ENCODE measurements at regions not wholly inside any gene's neighbourhood (a gene's known extent, or its start where the extent isn't known, plus 50 kb on each side); places are given as distances from the start of the nearest gene placed in this dataset.

DNA sequence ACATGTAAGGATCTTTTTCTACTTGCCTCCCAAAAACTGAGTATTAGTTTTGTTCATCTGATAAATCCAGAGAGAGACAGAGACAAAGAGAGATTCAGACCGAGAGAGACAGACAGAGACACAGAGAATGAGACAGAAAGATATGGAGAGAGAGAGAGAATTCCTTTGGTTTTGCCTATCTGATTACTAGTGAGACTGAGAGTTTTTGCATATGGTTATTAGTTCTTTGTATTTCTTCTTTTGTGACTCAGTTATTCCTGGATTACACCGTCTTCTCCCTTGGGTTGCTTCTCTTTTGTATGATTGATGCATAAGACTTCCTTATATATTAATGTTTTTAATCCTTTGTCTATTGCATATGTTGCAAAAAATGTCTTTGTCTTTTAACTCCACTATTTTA is 91.2 kb upstream of the SPATA31C2 start:
- Histone ChIP-seq H2AFZ (ENCODE audit: low read depth, low read length, poor library complexity, severe bottlenecking) (no peak overlapping the region), H3K27me3 (ENCODE audit: insufficient read depth, low read length) (no peaks in the 10 kb centered on the region), H3K4me2 (ENCODE audit: low read length) (no peak overlapping the region), H3K79me2 (ENCODE audit: insufficient read depth, low read length) (no peaks in the 10 kb centered on the region), H3K9me3 (ENCODE audit: control insufficient read depth in 1 of 2, insufficient read depth in 1 of 2, low read depth in 1 of 2, low read length in 2 of 2) (no peaks in the 10 kb centered on the region), H3K9me2 (ENCODE audit: insufficient read depth) (no peaks in the 10 kb centered on the region), H3K4me3 (replicated peaks in 1 of 2; ENCODE audit: low read depth in 1 of 2, low read length in 2 of 2) (no peak overlapping the region), H3K36me3 (ENCODE audit: control insufficient read depth in 1 of 2, insufficient read depth in 2 of 2, low read length in 2 of 2) (no peaks in the 10 kb centered on the region), H3K27ac (ENCODE audit: low read depth, low read length) (no peak overlapping the region), H3K9ac (ENCODE audit: low read length) (no peak overlapping the region), H3K4me1 (ENCODE audit: control insufficient read depth in 1 of 2, insufficient read depth in 2 of 2, low read length in 2 of 2) (no peaks in the 10 kb centered on the region), H4K20me1 (ENCODE audit: insufficient read depth) (no peaks in the 10 kb centered on the region)
- ChIA-PET RAD21 (ENCODE audit: low non-redundant PET in 1 of 2, low total read pairs in 2 of 2, uncharacterized antibody in 2 of 2, unreplicated experiment in 2 of 2) (no interaction called here), CTCF (no interaction called here), POLR2A (no interaction called here)
- ATAC-seq (no peak), DNase-seq (ENCODE audit: low read depth, low spot score) (no peak)
- intact Hi-C loops (cut with micrococcal nuclease): loop anchor here (10.0 kb wide), 1 partner anchor 55 kb away; no protein-coding TSS in a partner anchor
- no TSS peak for BruUV-seq (replicated peaks)
- TF ChIP-seq, protein P1, sequence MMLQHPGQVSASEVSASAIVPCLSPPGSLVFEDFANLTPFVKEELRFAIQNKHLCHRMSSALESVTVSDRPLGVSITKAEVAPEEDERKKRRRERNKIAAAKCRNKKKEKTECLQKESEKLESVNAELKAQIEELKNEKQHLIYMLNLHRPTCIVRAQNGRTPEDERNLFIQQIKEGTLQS (IDR thresholded peaks at IDR 0.05): no peak
- TF ChIP-seq, protein P2, sequence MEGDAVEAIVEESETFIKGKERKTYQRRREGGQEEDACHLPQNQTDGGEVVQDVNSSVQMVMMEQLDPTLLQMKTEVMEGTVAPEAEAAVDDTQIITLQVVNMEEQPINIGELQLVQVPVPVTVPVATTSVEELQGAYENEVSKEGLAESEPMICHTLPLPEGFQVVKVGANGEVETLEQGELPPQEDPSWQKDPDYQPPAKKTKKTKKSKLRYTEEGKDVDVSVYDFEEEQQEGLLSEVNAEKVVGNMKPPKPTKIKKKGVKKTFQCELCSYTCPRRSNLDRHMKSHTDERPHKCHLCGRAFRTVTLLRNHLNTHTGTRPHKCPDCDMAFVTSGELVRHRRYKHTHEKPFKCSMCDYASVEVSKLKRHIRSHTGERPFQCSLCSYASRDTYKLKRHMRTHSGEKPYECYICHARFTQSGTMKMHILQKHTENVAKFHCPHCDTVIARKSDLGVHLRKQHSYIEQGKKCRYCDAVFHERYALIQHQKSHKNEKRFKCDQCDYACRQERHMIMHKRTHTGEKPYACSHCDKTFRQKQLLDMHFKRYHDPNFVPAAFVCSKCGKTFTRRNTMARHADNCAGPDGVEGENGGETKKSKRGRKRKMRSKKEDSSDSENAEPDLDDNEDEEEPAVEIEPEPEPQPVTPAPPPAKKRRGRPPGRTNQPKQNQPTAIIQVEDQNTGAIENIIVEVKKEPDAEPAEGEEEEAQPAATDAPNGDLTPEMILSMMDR (IDR thresholded peaks at IDR 0.05 in 2 of 3, conservative IDR thresholded peaks at IDR 0.05 in 1 of 3; ENCODE audit: borderline replicate concordance in 1 of 3, insufficient read depth in 1 of 3, low read depth in 2 of 3, low read length in 2 of 3): no peak
- TF ChIP-seq TCF7L2 (IDR thresholded peaks at IDR 0.05; ENCODE audit: borderline replicate concordance, extremely low read depth, insufficient read depth, insufficient read length) (no peak), ZNF274 (IDR thresholded peaks at IDR 0.05; ENCODE audit: low read depth, low read length) (no peak), CBX3 (IDR thresholded peaks at IDR 0.05; ENCODE audit: low read depth) (no peak), ZFX (IDR thresholded peaks at IDR 0.05) (no peak), EGR1 (IDR thresholded peaks at IDR 0.05; ENCODE audit: low read depth) (no peak), EZH2 (IDR thresholded peaks at IDR 0.05) (no peak), CEBPB (IDR thresholded peaks at IDR 0.05; ENCODE audit: low read depth) (no peak), POLR2A (IDR thresholded peaks at IDR 0.05; ENCODE audit: borderline replicate concordance, extremely low read depth, insufficient read depth, insufficient read length) (no peak), YY1 (IDR thresholded peaks at IDR 0.05; ENCODE audit: extremely low read depth, insufficient replicate concordance, low read depth, low read length) (no peak), FOSL1 (IDR thresholded peaks at IDR 0.05; ENCODE audit: low read depth) (no peak), SIN3A (IDR thresholded peaks at IDR 0.05; ENCODE audit: low read depth) (no peak), EZH2phosphoT487 (IDR thresholded peaks at IDR 0.05; ENCODE audit: borderline replicate concordance) (no peak), POLR2AphosphoS5 (IDR thresholded peaks at IDR 0.05; ENCODE audit: low read depth, low read length) (no peak), SRF (IDR thresholded peaks at IDR 0.05; ENCODE audit: low read depth) (no peak), SP1 (IDR thresholded peaks at IDR 0.05; ENCODE audit: low read depth) (no peak), JUND (IDR thresholded peaks at IDR 0.05) (no peak)
- TF ChIP-seq, protein P3, sequence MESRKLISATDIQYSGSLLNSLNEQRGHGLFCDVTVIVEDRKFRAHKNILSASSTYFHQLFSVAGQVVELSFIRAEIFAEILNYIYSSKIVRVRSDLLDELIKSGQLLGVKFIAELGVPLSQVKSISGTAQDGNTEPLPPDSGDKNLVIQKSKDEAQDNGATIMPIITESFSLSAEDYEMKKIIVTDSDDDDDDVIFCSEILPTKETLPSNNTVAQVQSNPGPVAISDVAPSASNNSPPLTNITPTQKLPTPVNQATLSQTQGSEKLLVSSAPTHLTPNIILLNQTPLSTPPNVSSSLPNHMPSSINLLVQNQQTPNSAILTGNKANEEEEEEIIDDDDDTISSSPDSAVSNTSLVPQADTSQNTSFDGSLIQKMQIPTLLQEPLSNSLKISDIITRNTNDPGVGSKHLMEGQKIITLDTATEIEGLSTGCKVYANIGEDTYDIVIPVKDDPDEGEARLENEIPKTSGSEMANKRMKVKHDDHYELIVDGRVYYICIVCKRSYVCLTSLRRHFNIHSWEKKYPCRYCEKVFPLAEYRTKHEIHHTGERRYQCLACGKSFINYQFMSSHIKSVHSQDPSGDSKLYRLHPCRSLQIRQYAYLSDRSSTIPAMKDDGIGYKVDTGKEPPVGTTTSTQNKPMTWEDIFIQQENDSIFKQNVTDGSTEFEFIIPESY (IDR thresholded peaks at IDR 0.05; ENCODE audit: extremely low read depth, insufficient replicate concordance, low read length): no peak
- TF ChIP-seq, protein P4, sequence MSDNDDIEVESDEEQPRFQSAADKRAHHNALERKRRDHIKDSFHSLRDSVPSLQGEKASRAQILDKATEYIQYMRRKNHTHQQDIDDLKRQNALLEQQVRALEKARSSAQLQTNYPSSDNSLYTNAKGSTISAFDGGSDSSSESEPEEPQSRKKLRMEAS (IDR thresholded peaks at IDR 0.05): no peak
